Sciatic nerve (tissue), 2 donors: ENCODE measurements at regions not wholly inside any gene's neighbourhood (a gene's known extent, or its start where the extent isn't known, plus 50 kb on each side); places are given as distances from the start of the nearest gene placed in this dataset.

ENCODE experiments used
- ATAC-seq: fragments of 200-7000 bp; cut with Tn5 transposase; one replicate; pipeline ENCODE4 v1.9.1; 2020; ENCODE audit warnings: mild to moderate bottlenecking, moderate library complexity
- DNase-seq: peaks from one replicate; pipeline ENCODE4 v3.0.0-alpha.2; 2020; ENCODE audit warnings: low spot score
- intact Hi-C: fragments of 100-400 bp; cut with DNase I; formaldehyde crosslinking; loops from one replicate; pipeline ENCODE4 v1.14.2; 2022
- donor health status: DM: no; HTN: no; CAD: no.
- donor health status: DM: no; HTN: no; CAD: no.

DNA sequence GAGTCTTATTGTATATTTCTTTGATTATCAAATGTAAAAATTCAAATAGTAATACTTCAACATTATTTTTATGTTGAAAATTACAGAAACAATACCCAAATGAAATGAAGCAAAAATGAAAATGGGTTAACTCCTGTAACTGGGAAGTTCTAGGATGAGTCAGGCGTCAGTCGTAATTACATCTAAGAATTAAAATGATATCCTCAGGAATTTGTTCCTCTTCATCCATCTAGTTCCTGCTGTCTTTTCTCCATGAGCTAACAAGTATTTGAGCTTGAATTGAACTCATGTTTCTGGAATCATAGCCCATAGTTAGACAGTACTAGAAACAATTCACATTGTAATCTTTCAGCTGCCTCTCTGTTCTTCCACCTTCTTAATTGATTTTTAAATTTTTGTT, 568.3 kb upstream of the TLE4 start:
- no peak for ATAC-seq
- DNase-seq: no peak

GRCh38 chr9:79004032-79004431, 567.7 kb upstream of the TLE4 start:
- ATAC-seq (no peak), DNase-seq (no peak)
- intact Hi-C loops: no loop called here

More for the DNA sequence above, 568.3 kb upstream of the TLE4 start:
- intact Hi-C loops: no loop called here

DNA sequence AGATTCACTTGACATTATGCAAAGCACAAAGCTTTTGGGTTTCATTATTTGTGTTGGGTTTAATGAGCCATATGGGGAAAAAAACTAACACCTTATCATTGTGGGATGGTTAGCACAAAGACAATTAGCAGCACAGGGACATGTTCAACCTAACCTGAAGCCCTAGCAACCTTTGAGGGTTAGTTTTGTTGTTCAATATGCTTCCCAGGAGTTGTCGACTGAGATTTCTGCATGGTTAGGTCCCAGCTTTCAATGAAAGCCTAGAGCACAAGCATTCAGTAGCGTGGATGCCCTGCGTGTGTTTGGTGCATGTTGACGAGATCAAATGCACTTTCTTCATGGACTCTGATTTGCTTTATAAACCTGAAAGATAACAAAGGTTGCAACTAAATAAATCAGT, 565.2 kb upstream of the TLE4 start:
- DNase-seq: no peak
- intact Hi-C loops: no loop called here
- ATAC-seq: no peak

- DNase-seq: no peak
- intact Hi-C loops: no loop called here
- no peak for ATAC-seq
These were observed 563.9 kb upstream of the TLE4 start for GRCh38 chr9:79007701-79008483.

- no peak for DNase-seq
- intact Hi-C loops: no loop called here
These were observed 562.8 kb upstream of the TLE4 start for GRCh38 chr9:79008916-79009315.

GRCh38 chr9:79011461-79011860, 560.3 kb upstream of the TLE4 start:
- DNase-seq: no peak
- intact Hi-C loops: no loop called here
- ATAC-seq: no peak

More at GRCh38 chr9:79008916-79009315, 562.8 kb upstream of the TLE4 start:
- ATAC-seq: no peak

- ATAC-seq: no peak
- no peak for DNase-seq
- intact Hi-C loops: no loop called here
These were observed 559.2 kb upstream of the TLE4 start for GRCh38 chr9:79012561-79012960.

GRCh38 chr9:79013715-79014610, 557.8 kb upstream of the TLE4 start:
- no peak for DNase-seq
- ATAC-seq: no peak
- intact Hi-C loops: no loop called here

- no peak for ATAC-seq
- DNase-seq: no peak
- intact Hi-C loops: no loop called here
These were observed 556.7 kb upstream of the TLE4 start for GRCh38 chr9:79014929-79015699.

GRCh38 chr9:79015951-79016350, 555.8 kb upstream of the TLE4 start:
- DNase-seq (no peak), ATAC-seq (no peak)
- intact Hi-C loops: no loop called here

DNA sequence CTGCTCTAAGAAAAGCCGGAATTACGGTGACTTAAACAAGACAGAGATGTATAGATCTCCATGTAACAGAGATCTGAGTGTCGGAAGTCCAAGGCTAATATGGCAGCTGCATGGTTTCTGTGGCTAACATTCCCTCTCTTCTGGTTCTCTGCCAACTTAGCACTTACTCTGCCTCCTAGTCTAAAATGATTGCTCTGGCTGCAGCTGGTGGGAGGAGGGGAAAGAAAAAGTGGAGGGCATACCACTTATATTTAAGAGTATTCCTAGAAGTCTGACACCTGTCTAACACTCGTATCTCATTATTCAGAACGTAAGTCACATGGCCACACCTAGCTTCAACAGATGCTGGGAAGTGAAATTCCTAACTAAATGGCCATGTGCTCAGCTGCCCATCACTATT, 551.5 kb upstream of the TLE4 start:
- intact Hi-C loops: no loop called here
- DNase-seq (no peak), ATAC-seq (no peak)

DNA sequence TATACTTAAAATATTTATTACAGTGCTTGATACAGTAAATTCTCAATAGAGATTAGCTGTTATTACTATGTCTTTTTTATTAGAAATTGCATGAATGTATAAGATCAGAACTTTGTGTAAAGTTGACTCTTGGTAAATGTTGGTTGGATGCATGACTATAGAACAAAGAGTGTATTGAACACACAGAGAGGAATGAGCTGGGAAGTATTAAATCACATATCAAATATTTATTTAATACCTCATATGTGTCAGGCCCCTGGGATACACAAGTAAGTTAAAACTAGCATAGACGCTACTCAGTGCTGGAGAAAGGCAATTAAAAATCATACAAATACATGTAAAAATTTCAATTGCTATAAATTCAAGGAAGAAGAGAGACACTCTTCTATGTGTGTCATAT, 550.7 kb upstream of the TLE4 start:
- ATAC-seq: no peak
- intact Hi-C loops: no loop called here
- DNase-seq: no peak

DNA sequence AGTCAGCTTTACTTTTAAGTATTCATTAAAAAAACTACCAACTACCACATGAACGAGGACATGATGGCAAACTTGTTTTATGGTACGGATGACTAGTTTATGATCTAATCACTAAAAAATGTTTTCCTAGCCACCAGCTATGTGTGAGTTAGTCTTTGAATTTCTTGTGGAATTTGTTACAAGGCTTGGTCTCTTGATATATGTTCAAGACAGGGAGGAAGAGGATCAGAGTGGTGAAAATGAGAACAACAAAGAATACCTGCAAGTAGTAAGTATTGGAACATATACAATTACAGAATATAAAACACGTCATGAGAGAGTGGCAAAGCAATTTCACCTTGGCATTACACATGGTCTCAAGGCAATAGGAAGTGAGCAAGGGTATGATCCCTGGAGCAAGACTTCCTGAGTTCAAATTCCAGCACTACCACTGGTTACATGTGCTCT, 548.6 kb upstream of the TLE4 start:
- intact Hi-C loops: no loop called here
- DNase-seq (no peak), ATAC-seq (no peak)

GRCh38 chr9:79026316-79026715, 545.4 kb upstream of the TLE4 start:
- ATAC-seq (no peak), DNase-seq (no peak)
- intact Hi-C loops: no loop called here

DNA sequence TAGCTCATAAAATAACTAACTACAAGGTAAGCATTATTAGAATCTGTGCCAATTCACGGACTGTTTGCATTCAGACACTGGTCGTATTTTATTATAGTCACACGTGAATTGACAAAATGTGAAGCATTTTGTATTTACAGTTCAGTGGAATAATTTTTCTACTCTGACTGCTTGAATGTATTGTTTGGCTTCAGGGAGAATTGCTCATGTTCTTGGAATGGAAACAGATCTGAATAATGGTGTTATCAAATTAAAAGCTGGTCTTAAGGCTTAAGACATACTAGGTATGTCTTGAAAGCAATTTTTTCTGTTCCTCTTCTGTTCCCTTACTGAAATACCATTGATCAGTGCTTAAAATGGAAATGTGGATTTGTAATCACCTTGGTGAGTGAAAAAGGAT, 543.7 kb upstream of the TLE4 start:
- DNase-seq: no peak
- intact Hi-C loops: no loop called here
- ATAC-seq: no peak

DNA sequence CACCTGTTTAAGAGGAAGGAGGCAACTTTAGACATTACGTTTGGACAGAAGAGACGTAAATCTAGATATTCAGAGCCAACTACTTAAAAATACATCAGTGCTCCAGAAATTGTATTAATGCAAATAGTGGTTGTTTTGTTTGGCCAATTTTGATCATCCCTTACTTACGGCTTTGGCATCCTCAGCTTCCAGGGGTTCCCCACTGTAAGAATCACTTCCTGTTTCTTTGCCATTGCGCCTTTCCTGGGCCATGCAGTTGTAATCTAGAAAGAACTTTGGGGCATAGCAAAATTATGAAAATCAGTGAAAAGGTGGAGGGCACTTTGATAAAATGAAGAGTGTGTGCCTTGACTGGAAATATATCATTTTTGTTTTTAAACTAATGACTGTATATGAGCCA, 537.2 kb upstream of the TLE4 start:
- intact Hi-C loops: no loop called here
- ATAC-seq (no peak), DNase-seq (no peak)

DNA sequence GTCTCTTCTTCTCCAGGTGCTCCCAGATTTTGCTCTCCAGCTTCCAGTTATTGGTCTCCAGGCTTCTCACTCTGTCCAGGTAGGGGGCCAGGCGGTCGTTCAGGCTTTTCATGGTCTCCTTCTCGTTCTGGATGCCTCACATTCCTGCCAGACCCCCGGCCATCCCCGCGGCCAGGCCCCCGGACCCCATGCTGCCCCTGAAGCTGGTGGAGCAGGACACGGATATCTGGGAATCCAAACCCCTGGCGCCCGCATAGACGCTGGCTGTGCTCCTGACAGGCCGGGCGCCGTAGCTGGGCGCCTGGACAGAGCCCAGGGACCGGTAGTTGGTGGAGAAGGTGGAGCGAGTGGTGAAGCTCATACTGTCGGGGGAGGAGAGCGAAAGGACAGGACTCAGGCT, 534.4 kb upstream of the TLE4 start:
- intact Hi-C loops: no loop called here
- DNase-seq (no peak), ATAC-seq (no peak)

GRCh38 chr9:79040671-79041070, 531.1 kb upstream of the TLE4 start:
- DNase-seq: no peak
- intact Hi-C loops: no loop called here
- ATAC-seq: no peak

DNA sequence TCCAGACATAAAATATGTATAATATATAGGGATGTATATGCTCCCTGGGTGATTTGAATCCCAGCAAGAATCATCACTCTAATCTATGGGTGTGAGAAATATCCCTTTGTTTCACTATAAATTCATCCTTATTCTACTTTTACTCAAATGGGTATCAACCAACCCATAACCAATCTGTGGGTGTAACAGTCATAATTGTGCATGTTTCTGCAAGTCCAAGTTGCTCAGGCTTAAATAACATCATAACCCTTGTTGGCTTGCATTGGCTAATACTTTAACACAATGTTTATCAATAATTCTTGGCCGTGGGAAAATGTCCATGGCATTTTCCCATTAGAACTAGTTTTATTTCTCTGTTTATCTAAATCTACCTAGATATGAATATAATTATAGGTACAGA, 530.5 kb upstream of the TLE4 start:
- intact Hi-C loops: no loop called here
- ATAC-seq (no peak), DNase-seq (no peak)

GRCh38 chr9:79043916-79044315, 527.8 kb upstream of the TLE4 start:
- DNase-seq (no peak), ATAC-seq (no peak)
- intact Hi-C loops: no loop called here
